MCF 10A (cell line): ENCODE measurements at regions not wholly inside any gene's neighbourhood (a gene's known extent, or its start where the extent isn't known, plus 50 kb on each side); places are given as distances from the start of the nearest gene placed in this dataset.

Experiments used
- BruUV-seq: library from RNA; stranded (reverse); fragments of 400-500 nt; replicated peaks from 2 replicates; lab custom pipeline; 2021; lab: Mats Ljungman, UMichigan
- CTCF ChIA-PET: fragments of 300-600 bp; sonication (Branson Sonifier 250); formaldehyde crosslinking; extraction: SDS; loops from one replicate; lab custom pipeline; 2021; ENCODE audit warnings: antibody characterized with exemption, inconsistent platforms; lab: Yijun Ruan, JAX
- POLR2A ChIA-PET: fragments of 300-600, 350-650 bp; sonication (Branson Sonifier 250); formaldehyde crosslinking; extraction: SDS; loops from one replicate; lab custom pipeline; 2020; ENCODE audit warnings: antibody characterized with exemption, inconsistent platforms; lab: Yijun Ruan, JAX
- DNase-seq: peaks from one replicate; pipeline ENCODE4 v3.0.0-alpha.2; 2018; ENCODE audit not compliant: unreplicated experiment
- H3K27ac Mint-ChIP-seq: one replicate; pipeline ENCODE4 v1.8.0; 2022; ENCODE audit warnings: mild to moderate bottlenecking, low read depth, mixed read lengths; ENCODE audit not compliant: unreplicated experiment
- H3K27me3 Mint-ChIP-seq: one replicate; pipeline ENCODE4 v1.8.0; 2022; ENCODE audit warnings: mixed read lengths; ENCODE audit not compliant: insufficient read depth, unreplicated experiment
- H3K36me3 Mint-ChIP-seq: one replicate; pipeline ENCODE4 v1.8.0; 2022; ENCODE audit warnings: mild to moderate bottlenecking, moderate library complexity, mixed read lengths; ENCODE audit not compliant: insufficient read depth, unreplicated experiment
- H3K4me1 Mint-ChIP-seq: one replicate; pipeline ENCODE4 v1.8.0; 2022; ENCODE audit warnings: mixed read lengths; ENCODE audit not compliant: insufficient read depth, unreplicated experiment
- H3K4me3 Mint-ChIP-seq: one replicate; pipeline ENCODE4 v1.8.0; 2022; ENCODE audit warnings: mild to moderate bottlenecking, moderate library complexity, mixed read lengths; ENCODE audit not compliant: unreplicated experiment
- H3K9me3 Mint-ChIP-seq: one replicate; pipeline ENCODE4 v1.8.0; 2022; ENCODE audit warnings: mixed read lengths; ENCODE audit not compliant: unreplicated experiment
- intact Hi-C: fragments of 100-400 bp; cut with micrococcal nuclease; formaldehyde crosslinking; loops from 2 replicates; pipeline ENCODE4 v1.14.1; 2022
- TF ChIP-seq, protein P1 (sequence below): fragments of 200-600 bp; IDR thresholded peaks from one replicate; pipeline ENCODE4 v1.8.0; 2022; ENCODE audit warnings: antibody characterized with exemption, mild to moderate bottlenecking; ENCODE audit not compliant: unreplicated experiment

DNA sequence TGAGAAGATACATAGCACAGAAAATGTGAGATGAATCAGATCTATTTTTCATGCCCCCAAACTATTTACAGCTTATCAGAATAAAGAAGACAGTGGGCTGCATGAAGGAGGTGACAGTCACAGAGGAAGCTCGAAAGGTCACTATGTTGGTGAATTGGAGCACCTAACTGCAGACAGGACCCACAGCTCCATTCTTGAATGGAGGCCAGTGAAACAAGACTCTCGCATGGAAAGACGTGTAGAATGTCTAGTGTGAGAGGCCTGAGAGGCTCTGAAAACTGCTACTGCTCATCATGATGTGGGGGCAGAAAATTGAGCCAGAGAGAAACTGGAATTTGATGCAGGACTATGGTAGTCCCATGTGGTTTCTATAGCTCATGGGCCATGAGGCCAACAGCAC is 60.3 kb upstream of the CCDC190 start:
- Mint-ChIP-seq H3K9me3 (no peaks in the 10 kb centered on the region), H3K4me3 (no peak overlapping the region), H3K27me3 (no peaks in the 10 kb centered on the region), H3K4me1 (peaks cover 8% of the 10 kb centered on the region), H3K27ac (no peak overlapping the region), H3K36me3 (no peaks in the 10 kb centered on the region)
- no peak for DNase-seq
- no TSS peak for BruUV-seq
- intact Hi-C loops: no loop called here
- TF ChIP-seq, protein P1, sequence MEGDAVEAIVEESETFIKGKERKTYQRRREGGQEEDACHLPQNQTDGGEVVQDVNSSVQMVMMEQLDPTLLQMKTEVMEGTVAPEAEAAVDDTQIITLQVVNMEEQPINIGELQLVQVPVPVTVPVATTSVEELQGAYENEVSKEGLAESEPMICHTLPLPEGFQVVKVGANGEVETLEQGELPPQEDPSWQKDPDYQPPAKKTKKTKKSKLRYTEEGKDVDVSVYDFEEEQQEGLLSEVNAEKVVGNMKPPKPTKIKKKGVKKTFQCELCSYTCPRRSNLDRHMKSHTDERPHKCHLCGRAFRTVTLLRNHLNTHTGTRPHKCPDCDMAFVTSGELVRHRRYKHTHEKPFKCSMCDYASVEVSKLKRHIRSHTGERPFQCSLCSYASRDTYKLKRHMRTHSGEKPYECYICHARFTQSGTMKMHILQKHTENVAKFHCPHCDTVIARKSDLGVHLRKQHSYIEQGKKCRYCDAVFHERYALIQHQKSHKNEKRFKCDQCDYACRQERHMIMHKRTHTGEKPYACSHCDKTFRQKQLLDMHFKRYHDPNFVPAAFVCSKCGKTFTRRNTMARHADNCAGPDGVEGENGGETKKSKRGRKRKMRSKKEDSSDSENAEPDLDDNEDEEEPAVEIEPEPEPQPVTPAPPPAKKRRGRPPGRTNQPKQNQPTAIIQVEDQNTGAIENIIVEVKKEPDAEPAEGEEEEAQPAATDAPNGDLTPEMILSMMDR: no peak
- CTCF ChIA-PET: no interaction called here
- POLR2A ChIA-PET: no interaction called here

DNA sequence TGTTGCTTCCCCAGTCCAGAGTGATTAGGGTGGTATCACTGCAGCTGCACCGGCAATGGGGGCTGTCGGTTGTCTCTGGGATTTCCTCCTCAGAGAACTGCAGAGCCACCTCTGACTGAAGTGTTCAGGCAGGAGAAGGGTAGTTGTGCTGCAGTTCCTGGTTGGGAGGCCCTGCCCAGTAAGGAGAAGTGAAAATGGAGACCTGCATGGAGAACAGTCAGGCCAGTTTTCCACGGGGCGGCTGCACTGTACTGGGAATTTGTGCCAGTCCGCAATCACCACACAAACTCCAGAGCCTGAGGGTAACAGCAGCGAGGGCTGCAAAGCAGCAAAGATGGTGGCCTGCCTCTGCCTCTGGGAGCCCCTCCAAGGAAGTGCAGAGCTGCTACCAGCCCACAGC is 58.1 kb upstream of the CCDC190 start:
- Mint-ChIP-seq H3K4me3 (no peak overlapping the region), H3K9me3 (peaks cover 7% of the 10 kb centered on the region), H3K27ac (no peak overlapping the region), H3K4me1 (peaks cover 11% of the 10 kb centered on the region), H3K27me3 (no peaks in the 10 kb centered on the region), H3K36me3 (no peaks in the 10 kb centered on the region)
- DNase-seq: no peak
- no TSS peak for BruUV-seq
- POLR2A ChIA-PET: no interaction called here
- intact Hi-C loops: no loop called here
- CTCF ChIA-PET: interaction anchor here (0.6 to 1.2 kb wide), 4 partner anchors 9 to 38 kb away, joined by 3 read pairs; no protein-coding TSS in a partner anchor
- TF ChIP-seq, protein P1: no peak

DNA sequence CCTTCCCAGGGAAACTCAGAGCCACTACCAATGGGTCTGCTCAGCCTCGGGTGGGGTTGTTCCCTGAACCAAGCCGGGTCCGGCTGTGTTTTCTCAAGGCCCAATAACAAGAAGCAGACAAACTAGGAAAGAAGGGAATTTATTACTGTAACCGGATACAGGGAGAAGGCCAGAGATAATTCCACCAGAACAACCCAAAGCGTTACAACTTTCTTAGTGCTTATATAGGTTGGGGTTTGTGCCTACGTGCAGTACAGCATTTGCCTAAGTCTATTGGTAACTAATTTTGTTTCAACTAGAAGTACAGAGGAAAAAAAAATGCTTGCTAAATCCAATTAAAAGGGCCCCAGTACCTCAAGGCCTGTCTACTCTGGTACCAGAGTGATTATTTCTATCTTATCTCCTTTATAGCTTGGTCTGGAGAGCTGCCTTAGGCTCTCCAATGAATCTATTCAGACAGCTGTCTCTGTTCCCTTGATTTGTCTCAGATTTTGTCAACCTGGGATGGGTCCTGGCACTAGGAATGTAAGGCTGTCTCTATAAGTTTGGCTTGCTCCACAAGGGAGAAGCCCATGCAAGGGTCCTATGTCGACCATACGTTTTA is 57.3 kb upstream of the CCDC190 start:
- H3K27me3 Mint-ChIP-seq: no peaks in the 10 kb centered on the region
- TF ChIP-seq, protein P1: no peak
- H3K4me1 Mint-ChIP-seq: peaks cover 11% of the 10 kb centered on the region
- H3K36me3 Mint-ChIP-seq: no peaks in the 10 kb centered on the region
- intact Hi-C loops: no loop called here
- BruUV-seq: no TSS peak
- no peak overlapping the region for H3K4me3 Mint-ChIP-seq
- CTCF ChIA-PET: interaction anchor here (0.6 to 1.2 kb wide), 3 partner anchors 9 to 12 kb away, joined by 3 read pairs; no protein-coding TSS in a partner anchor
- POLR2A ChIA-PET: no interaction called here
- H3K9me3 Mint-ChIP-seq: peaks cover 7% of the 10 kb centered on the region
- no peak for DNase-seq
- H3K27ac Mint-ChIP-seq: no peak overlapping the region

DNA sequence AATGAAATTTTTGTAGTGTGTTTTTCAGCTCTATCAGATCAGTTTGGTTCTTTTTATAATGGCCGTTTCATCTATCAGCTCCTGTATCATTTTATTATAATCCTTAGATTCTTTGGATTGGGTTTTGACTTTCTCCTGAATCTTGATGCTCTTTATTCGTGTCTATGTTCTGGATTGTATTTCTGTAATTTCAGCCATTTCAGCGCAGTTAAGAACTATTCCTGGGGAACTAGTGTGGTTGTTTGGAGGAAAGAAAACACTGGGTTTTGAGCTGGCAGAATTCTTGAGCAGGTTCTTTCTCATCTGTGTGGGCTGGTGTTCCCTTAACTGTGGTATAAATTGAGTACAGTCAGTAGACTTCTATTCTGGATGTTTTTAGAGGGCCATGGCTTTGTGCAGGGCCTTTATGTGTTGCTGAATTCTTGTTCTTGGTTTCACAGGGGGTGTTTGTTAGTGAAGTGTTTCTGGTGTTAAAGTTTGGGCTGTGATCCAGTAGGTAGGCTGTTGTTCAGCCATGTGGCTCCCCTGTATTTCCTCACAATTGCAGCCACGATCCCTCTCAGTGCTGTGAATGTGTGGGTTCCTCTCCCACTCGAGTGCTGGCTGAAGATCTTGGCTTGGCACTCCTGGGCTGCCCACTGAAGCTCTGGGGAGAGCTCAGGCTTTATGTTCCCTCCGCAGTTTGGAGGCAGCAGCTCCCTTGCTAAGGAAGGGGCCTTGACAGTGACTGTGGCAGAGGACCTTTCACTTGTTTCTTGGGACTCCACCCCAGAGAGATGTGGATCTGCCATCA is 56.0 kb upstream of the CCDC190 start:
- Mint-ChIP-seq H3K27me3 (no peaks in the 10 kb centered on the region), H3K36me3 (no peaks in the 10 kb centered on the region), H3K27ac (no peak overlapping the region), H3K4me3 (no peak overlapping the region), H3K9me3 (peaks cover 15% of the 10 kb centered on the region), H3K4me1 (peaks cover 11% of the 10 kb centered on the region)
- intact Hi-C loops: no loop called here
- TF ChIP-seq, protein P1: no peak
- POLR2A ChIA-PET: interaction anchor here (0.6 to 0.9 kb wide), 3 partner anchors 37 to 82 kb away, joined by 3 to 4 read pairs (median 3); no protein-coding TSS in a partner anchor
- no TSS peak for BruUV-seq
- DNase-seq: no peak
- CTCF ChIA-PET: interaction anchor here (0.6 to 1.2 kb wide), 5 partner anchors 9 to 387 kb away, joined by 3 to 5 read pairs (median 4); no protein-coding TSS in a partner anchor
